ENCODE measurements at regions not wholly inside any gene's neighbourhood (a gene's known extent, or its start where the extent isn't known, plus 50 kb on each side); places are given as distances from the start of the nearest gene placed in this dataset.

DNA sequence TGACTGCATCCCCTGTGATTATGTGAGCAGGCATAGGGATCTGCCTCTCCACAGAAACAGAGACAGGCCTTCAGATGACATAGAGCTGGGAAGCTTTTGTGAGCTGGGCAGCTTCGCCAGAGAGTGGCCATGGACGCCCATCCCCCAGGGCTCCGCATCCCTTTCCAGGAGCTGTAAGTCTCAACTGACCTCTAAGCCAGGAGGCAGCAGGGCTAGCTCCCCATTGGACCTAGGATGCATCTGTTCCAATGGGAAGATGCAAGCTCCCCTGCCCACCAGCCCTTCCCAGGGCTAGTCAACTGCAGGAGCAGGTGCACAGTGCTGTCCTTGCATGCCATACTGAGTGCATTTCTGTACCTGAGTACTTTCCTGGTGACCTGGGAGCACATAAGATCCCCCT lies 663.6 kb downstream of the RNF144B start:
- TF ChIP-seq CTCF (conservative IDR thresholded peaks at IDR 0.05) (no peak), ZFX (IDR thresholded peaks at IDR 0.05) (no peak)
